HG02840 (cell line): ENCODE measurements at regions not wholly inside any gene's neighbourhood (a gene's known extent, or its start where the extent isn't known, plus 50 kb on each side); places are given as distances from the start of the nearest gene placed in this dataset.

Source experiments
- ATAC-seq: cut with Tn5 transposase; IDR thresholded peaks from one replicate; pipeline ENCODE4 v1.9.1; 2021; ENCODE audit warnings: mild to moderate bottlenecking, moderate library complexity, moderate number of reproducible peaks; ENCODE audit not compliant: unreplicated experiment, low FRiP score

- no peak for ATAC-seq
Observed at GRCh38 chr4:111678908-111679307, 466.3 kb upstream of the FAM241A start.

- no peak for ATAC-seq
Observed at GRCh38 chr4:111681270-111681669, 464.0 kb upstream of the FAM241A start.

- no peak for ATAC-seq
Observed at GRCh38 chr4:111681751-111682150, 463.5 kb upstream of the FAM241A start.

GRCh38 chr4:111685205-111685604 lies 460.0 kb upstream of the FAM241A start:
- no peak for ATAC-seq

- no peak for ATAC-seq
Observed at GRCh38 chr4:111689214-111689613, 456.0 kb upstream of the FAM241A start.

- ATAC-seq = no peak
Observed at GRCh38 chr4:111689731-111690130, 455.5 kb upstream of the FAM241A start.

- ATAC-seq = no peak
Observed at GRCh38 chr4:111693758-111694157, 451.5 kb upstream of the FAM241A start.

- ATAC-seq = no peak
Observed at GRCh38 chr4:111695677-111696076, 449.6 kb upstream of the FAM241A start.

- no peak for ATAC-seq
Observed at GRCh38 chr4:111696505-111696904, 448.7 kb upstream of the FAM241A start.

GRCh38 chr4:111697176-111697942 lies 447.9 kb upstream of the FAM241A start:
- ATAC-seq = no peak

- no peak for ATAC-seq
Observed at GRCh38 chr4:111698361-111698760, 446.9 kb upstream of the FAM241A start.

- no peak for ATAC-seq
Observed at GRCh38 chr4:111699165-111699564, 446.1 kb upstream of the FAM241A start.

GRCh38 chr4:111701102-111701501 lies 444.2 kb upstream of the FAM241A start:
- no peak for ATAC-seq

GRCh38 chr4:111707491-111707890 lies 437.8 kb upstream of the FAM241A start:
- ATAC-seq = no peak

- ATAC-seq = no peak
Observed at GRCh38 chr4:111712093-111712677, 433.1 kb upstream of the FAM241A start.

- no peak for ATAC-seq
Observed at GRCh38 chr4:111713276-111713675, 432.0 kb upstream of the FAM241A start.

GRCh38 chr4:111717921-111718320 lies 427.3 kb upstream of the FAM241A start:
- no peak for ATAC-seq

GRCh38 chr4:111718763-111719559 lies 426.3 kb upstream of the FAM241A start:
- ATAC-seq = no peak

GRCh38 chr4:111720866-111721265 lies 424.4 kb upstream of the FAM241A start:
- ATAC-seq = no peak

- ATAC-seq = no peak
Observed at GRCh38 chr4:111722213-111722720, 423.0 kb upstream of the FAM241A start.

- ATAC-seq = no peak
Observed at GRCh38 chr4:111736516-111736915, 408.7 kb upstream of the FAM241A start.
